ENCODE measurements at regions not wholly inside any gene's neighbourhood (a gene's known extent, or its start where the extent isn't known, plus 50 kb on each side); places are given as distances from the start of the nearest gene placed in this dataset.
"Not testable (repeated sequence)": the region's sequence is repeated elsewhere in the genome, so short reads cannot be mapped to it uniquely, and the experiment has no call there.

GRCh38 chr17:6257336-6257735, 177.6 kb downstream of the AIPL1 start:
- Mint-ChIP-seq H3K36me3 (ENCODE audit: low read depth) (no peaks in the 10 kb centered on the region), H3K9me3 (no peaks in the 10 kb centered on the region), H3K27me3 (peaks cover 48% of the 10 kb centered on the region), H3K4me3 (no peak overlapping the region), H3K4me1 (no peaks in the 10 kb centered on the region), H3K27ac (no peak overlapping the region)
- ATAC-seq (replicated peaks) = no peak

- H3K27ac Mint-ChIP-seq = no peak overlapping the region
- no peak overlapping the region for H3K4me3 Mint-ChIP-seq
- H3K27me3 Mint-ChIP-seq = peaks cover 50% of the 10 kb centered on the region
- H3K4me1 Mint-ChIP-seq = no peaks in the 10 kb centered on the region
- ATAC-seq (replicated peaks) = no peak
- H3K9me3 Mint-ChIP-seq = no peaks in the 10 kb centered on the region
- no peaks in the 10 kb centered on the region for H3K36me3 Mint-ChIP-seq (ENCODE audit: low read depth)
These were observed 179.6 kb downstream of the AIPL1 start for GRCh38 chr17:6255322-6255721.

GRCh38 chr17:6254036-6254435, 180.9 kb downstream of the AIPL1 start:
- Mint-ChIP-seq H3K27me3 (peaks cover 47% of the 10 kb centered on the region), H3K4me1 (no peaks in the 10 kb centered on the region), H3K27ac (no peak overlapping the region), H3K9me3 (no peaks in the 10 kb centered on the region), H3K4me3 (no peak overlapping the region), H3K36me3 (ENCODE audit: low read depth) (no peaks in the 10 kb centered on the region)
- ATAC-seq (replicated peaks) = no peak

- peaks cover 31% of the 10 kb centered on the region for H3K27me3 Mint-ChIP-seq
- H3K9me3 Mint-ChIP-seq; ATAC-seq (replicated peaks); H3K27ac Mint-ChIP-seq; H3K36me3 Mint-ChIP-seq (ENCODE audit: low read depth); H3K4me3 Mint-ChIP-seq; H3K4me1 Mint-ChIP-seq: not testable (repeated sequence)
These were observed 181.5 kb downstream of the WSCD1 start for GRCh38 chr17:6251640-6252039.

GRCh38 chr17:6249732-6250131, 179.6 kb downstream of the WSCD1 start:
- H3K4me1 Mint-ChIP-seq = no peaks in the 10 kb centered on the region

GRCh38 chr17:6248061-6248460, 177.9 kb downstream of the WSCD1 start:
- Mint-ChIP-seq H3K4me1 (no peaks in the 10 kb centered on the region), H3K9me3 (no peaks in the 10 kb centered on the region), H3K4me3 (no peak overlapping the region), H3K36me3 (ENCODE audit: low read depth) (no peaks in the 10 kb centered on the region), H3K27me3 (peaks cover 22% of the 10 kb centered on the region), H3K27ac (no peak overlapping the region)
- ATAC-seq (replicated peaks) = no peak

More at GRCh38 chr17:6249732-6250131, 179.6 kb downstream of the WSCD1 start:
- no peak overlapping the region for H3K27ac Mint-ChIP-seq
- H3K4me3 Mint-ChIP-seq = no peak overlapping the region
- H3K36me3 Mint-ChIP-seq (ENCODE audit: low read depth) = no peaks in the 10 kb centered on the region
- peaks cover 18% of the 10 kb centered on the region for H3K27me3 Mint-ChIP-seq
- ATAC-seq (replicated peaks) = no peak
- H3K9me3 Mint-ChIP-seq = no peaks in the 10 kb centered on the region

- H3K36me3 Mint-ChIP-seq (ENCODE audit: low read depth) = no peaks in the 10 kb centered on the region
- no peak overlapping the region for H3K4me3 Mint-ChIP-seq
- H3K4me1 Mint-ChIP-seq = no peaks in the 10 kb centered on the region
- H3K9me3 Mint-ChIP-seq = no peaks in the 10 kb centered on the region
- peaks cover 26% of the 10 kb centered on the region for H3K27me3 Mint-ChIP-seq
- no peak for ATAC-seq (replicated peaks)
- H3K27ac Mint-ChIP-seq = no peak overlapping the region
These were observed 175.4 kb downstream of the WSCD1 start for GRCh38 chr17:6245301-6246177.

- H3K9me3 Mint-ChIP-seq = no peaks in the 10 kb centered on the region
- no peaks in the 10 kb centered on the region for H3K36me3 Mint-ChIP-seq (ENCODE audit: low read depth)
- H3K4me3 Mint-ChIP-seq = no peak overlapping the region
- no peak for ATAC-seq (replicated peaks)
- no peak overlapping the region for H3K27ac Mint-ChIP-seq
- peaks cover 30% of the 10 kb centered on the region for H3K27me3 Mint-ChIP-seq
- H3K4me1 Mint-ChIP-seq = no peaks in the 10 kb centered on the region
These were observed 174.6 kb downstream of the WSCD1 start for GRCh38 chr17:6244796-6245195.

- Mint-ChIP-seq H3K27me3 (peaks cover 29% of the 10 kb centered on the region), H3K36me3 (ENCODE audit: low read depth) (no peaks in the 10 kb centered on the region), H3K4me1 (no peaks in the 10 kb centered on the region), H3K9me3 (no peaks in the 10 kb centered on the region), H3K4me3 (no peak overlapping the region), H3K27ac (no peak overlapping the region)
- no peak for ATAC-seq (replicated peaks)
These were observed 174.1 kb downstream of the WSCD1 start for GRCh38 chr17:6244253-6244652.

GRCh38 chr17:6243186-6243585, 173.0 kb downstream of the WSCD1 start:
- Mint-ChIP-seq H3K9me3 (no peaks in the 10 kb centered on the region), H3K27me3 (peaks cover 31% of the 10 kb centered on the region), H3K4me3 (no peak overlapping the region), H3K4me1 (no peaks in the 10 kb centered on the region), H3K36me3 (ENCODE audit: low read depth) (no peaks in the 10 kb centered on the region), H3K27ac (no peak overlapping the region)
- ATAC-seq (replicated peaks) = no peak

- H3K4me1 Mint-ChIP-seq = no peaks in the 10 kb centered on the region
- no peak for ATAC-seq (replicated peaks)
- no peak overlapping the region for H3K4me3 Mint-ChIP-seq
- no peaks in the 10 kb centered on the region for H3K9me3 Mint-ChIP-seq
- H3K27me3 Mint-ChIP-seq = peaks cover 33% of the 10 kb centered on the region
- H3K36me3 Mint-ChIP-seq (ENCODE audit: low read depth) = no peaks in the 10 kb centered on the region
- H3K27ac Mint-ChIP-seq = no peak overlapping the region
These were observed 171.8 kb downstream of the WSCD1 start for GRCh38 chr17:6241996-6242395.

- no peak overlapping the region for H3K27ac Mint-ChIP-seq
- H3K4me3 Mint-ChIP-seq = no peak overlapping the region
- H3K36me3 Mint-ChIP-seq (ENCODE audit: low read depth) = no peaks in the 10 kb centered on the region
- H3K27me3 Mint-ChIP-seq = peaks cover 33% of the 10 kb centered on the region
- no peak for ATAC-seq (replicated peaks)
- H3K9me3 Mint-ChIP-seq = no peaks in the 10 kb centered on the region
- H3K4me1 Mint-ChIP-seq = no peaks in the 10 kb centered on the region
These were observed 171.2 kb downstream of the WSCD1 start for GRCh38 chr17:6241381-6241780.

- Mint-ChIP-seq H3K9me3 (no peaks in the 10 kb centered on the region), H3K27me3 (peaks cover 33% of the 10 kb centered on the region)
- no peak for ATAC-seq (replicated peaks)
These were observed 170.4 kb downstream of the WSCD1 start for GRCh38 chr17:6240601-6241000.

GRCh38 chr17:6240001-6240400, 169.8 kb downstream of the WSCD1 start:
- no peaks in the 10 kb centered on the region for H3K9me3 Mint-ChIP-seq
- H3K4me3 Mint-ChIP-seq = no peak overlapping the region
- H3K27me3 Mint-ChIP-seq = peaks cover 33% of the 10 kb centered on the region
- no peaks in the 10 kb centered on the region for H3K36me3 Mint-ChIP-seq (ENCODE audit: low read depth)
- no peak for ATAC-seq (replicated peaks)
- H3K27ac Mint-ChIP-seq = no peak overlapping the region
- no peaks in the 10 kb centered on the region for H3K4me1 Mint-ChIP-seq

More at GRCh38 chr17:6240601-6241000, 170.4 kb downstream of the WSCD1 start:
- no peaks in the 10 kb centered on the region for H3K36me3 Mint-ChIP-seq (ENCODE audit: low read depth)
- H3K4me1 Mint-ChIP-seq = no peaks in the 10 kb centered on the region
- H3K27ac Mint-ChIP-seq = no peak overlapping the region
- no peak overlapping the region for H3K4me3 Mint-ChIP-seq

GRCh38 chr17:6239241-6239798, 169.1 kb downstream of the WSCD1 start:
- ATAC-seq (replicated peaks) = no peak

More at GRCh38 chr17:6239241-6239798, 169.1 kb downstream of the WSCD1 start:
- Mint-ChIP-seq H3K36me3 (ENCODE audit: low read depth) (no peaks in the 10 kb centered on the region), H3K9me3 (no peaks in the 10 kb centered on the region), H3K27ac (no peak overlapping the region), H3K4me1 (no peaks in the 10 kb centered on the region), H3K4me3 (no peak overlapping the region), H3K27me3 (peaks cover 32% of the 10 kb centered on the region)
